HEK293T (cell line): ENCODE measurements at regions not wholly inside any gene's neighbourhood (a gene's known extent, or its start where the extent isn't known, plus 50 kb on each side); places are given as distances from the start of the nearest gene placed in this dataset.

Source experiments
- ARNT ChIP-seq: fragments of 450-650 bp; IDR thresholded peaks from 2 replicates; pipeline ENCODE4 v1.6.1; 2017; ENCODE audit warnings: mild to moderate bottlenecking
- CTBP1 ChIP-seq: fragments of 450-650 bp; IDR thresholded peaks from 2 replicates; pipeline ENCODE4 v1.6.1; 2016; ENCODE audit warnings: borderline replicate concordance

DNA sequence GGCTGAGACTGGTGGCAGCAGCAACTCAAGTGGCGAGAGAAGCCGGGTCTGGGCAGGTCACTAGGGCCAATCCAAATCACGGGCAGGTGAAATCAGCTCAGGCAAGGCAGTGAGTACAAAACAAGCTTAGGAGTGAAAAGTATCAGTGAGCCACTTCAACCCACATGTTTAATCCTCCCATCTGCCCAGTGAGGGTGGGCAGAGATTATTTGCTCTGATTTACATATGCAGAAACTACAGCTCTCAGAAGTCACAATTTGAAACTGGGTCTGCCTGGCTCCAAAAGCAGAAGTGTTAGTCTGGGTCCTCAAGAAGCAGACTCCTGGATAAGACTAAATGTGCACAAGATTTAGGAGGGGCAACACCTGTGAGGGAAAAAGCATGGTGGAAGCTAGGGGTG lies 173.7 kb upstream of the LRFN2 start:
- TF ChIP-seq ARNT (no peak), CTBP1 (no peak)
